ENCODE measurements at regions not wholly inside any gene's neighbourhood (a gene's known extent, or its start where the extent isn't known, plus 50 kb on each side); places are given as distances from the start of the nearest gene placed in this dataset.

GRCh38 chr6:168196881-168197635 lies 118.0 kb upstream of the FRMD1 start:
- no peak overlapping the region for H4K5ac ChIP-seq (ENCODE audit: insufficient read length, low read depth, low read length)
- no CpG with 5 or more reads among the region's 25 CpGs for WGBS (ENCODE audit: extremely low coverage, insufficient read length, low lambda C conversion rate)

More at GRCh38 chr6:168196881-168197635, 118.0 kb upstream of the FRMD1 start:
- H3K27ac ChIP-seq (ENCODE audit: insufficient read length, low read depth, low read length): no peak overlapping the region
- H3K23ac ChIP-seq (ENCODE audit: insufficient read length, low read depth, low read length): no peak overlapping the region
- H3K4ac ChIP-seq (ENCODE audit: low read depth, low read length): no peak overlapping the region
- TF ChIP-seq, protein P1, sequence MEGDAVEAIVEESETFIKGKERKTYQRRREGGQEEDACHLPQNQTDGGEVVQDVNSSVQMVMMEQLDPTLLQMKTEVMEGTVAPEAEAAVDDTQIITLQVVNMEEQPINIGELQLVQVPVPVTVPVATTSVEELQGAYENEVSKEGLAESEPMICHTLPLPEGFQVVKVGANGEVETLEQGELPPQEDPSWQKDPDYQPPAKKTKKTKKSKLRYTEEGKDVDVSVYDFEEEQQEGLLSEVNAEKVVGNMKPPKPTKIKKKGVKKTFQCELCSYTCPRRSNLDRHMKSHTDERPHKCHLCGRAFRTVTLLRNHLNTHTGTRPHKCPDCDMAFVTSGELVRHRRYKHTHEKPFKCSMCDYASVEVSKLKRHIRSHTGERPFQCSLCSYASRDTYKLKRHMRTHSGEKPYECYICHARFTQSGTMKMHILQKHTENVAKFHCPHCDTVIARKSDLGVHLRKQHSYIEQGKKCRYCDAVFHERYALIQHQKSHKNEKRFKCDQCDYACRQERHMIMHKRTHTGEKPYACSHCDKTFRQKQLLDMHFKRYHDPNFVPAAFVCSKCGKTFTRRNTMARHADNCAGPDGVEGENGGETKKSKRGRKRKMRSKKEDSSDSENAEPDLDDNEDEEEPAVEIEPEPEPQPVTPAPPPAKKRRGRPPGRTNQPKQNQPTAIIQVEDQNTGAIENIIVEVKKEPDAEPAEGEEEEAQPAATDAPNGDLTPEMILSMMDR (conservative IDR thresholded peaks at IDR 0.05): no peak
- no peak overlapping the region for H2BK12ac ChIP-seq (ENCODE audit: insufficient read length, low read depth, low read length)
- no peak overlapping the region for H4K8ac ChIP-seq (replicated peaks; ENCODE audit: insufficient read length, low read depth, low read length)
- H3K9ac ChIP-seq (ENCODE audit: extremely low read depth, insufficient read length, low read length): no peak overlapping the region
- no peaks in the 10 kb centered on the region for H3K79me2 ChIP-seq (ENCODE audit: insufficient read depth, low read length)
- no peak overlapping the region for H3K56ac ChIP-seq (ENCODE audit: insufficient read length, low read depth, low read length)
- no peak overlapping the region for H3K4me2 ChIP-seq (ENCODE audit: insufficient read depth, insufficient read length, low read length)
- no peak overlapping the region; a peak in 1 of 5 replicates for H3K4me3 Mint-ChIP-seq
- H3K4me1 ChIP-seq (ENCODE audit: insufficient read depth, low read length): no peaks in the 10 kb centered on the region
- H2BK5ac ChIP-seq (ENCODE audit: insufficient read length, low read length): no peak overlapping the region
- H3K27me3 ChIP-seq (ENCODE audit: insufficient read depth, low read length): no peaks in the 10 kb centered on the region
- H2BK20ac ChIP-seq (ENCODE audit: low read depth, low read length, poor library complexity, severe bottlenecking): no peak overlapping the region
- no peak overlapping the region for H2AFZ ChIP-seq (ENCODE audit: low read length)
- no peak overlapping the region for H3T11ph ChIP-seq (ENCODE audit: low read length)
- peak; percentile 20 for DNase-seq
- no peak overlapping the region for H2BK15ac ChIP-seq (ENCODE audit: low read depth, low read length)
- H3K36me3 Mint-ChIP-seq (ENCODE audit: insufficient read depth in 1 of 3, low read depth in 3 of 3): no peaks in the 10 kb centered on the region; a peak in 2 of 7 replicates
- no peak overlapping the region for H2AK5ac ChIP-seq (ENCODE audit: insufficient read length, low read length)
- no peak overlapping the region; a peak in 1 of 7 replicates for H3K27ac Mint-ChIP-seq
- no peak overlapping the region for H4K91ac ChIP-seq (ENCODE audit: insufficient read length, low read depth, low read length)
- no peak overlapping the region for H3K14ac ChIP-seq (ENCODE audit: insufficient read depth, low read length)
- H3K9me3 Mint-ChIP-seq: no peaks in the 10 kb centered on the region
- peaks cover 2% of the 10 kb centered on the region for H3K23me2 ChIP-seq (ENCODE audit: insufficient read length, low read depth, low read length, poor library complexity, severe bottlenecking)
- no peaks in the 10 kb centered on the region for H3K79me1 ChIP-seq (ENCODE audit: insufficient read depth, low read depth, low read length, poor library complexity, severe bottlenecking)
- no peak overlapping the region for H2BK120ac ChIP-seq (ENCODE audit: low read depth, low read length, poor library complexity, severe bottlenecking)
- H3K27me3 Mint-ChIP-seq (ENCODE audit: low read depth): peaks cover 14% of the 10 kb centered on the region
- no peaks in the 10 kb centered on the region for H3K9me3 ChIP-seq (ENCODE audit: control insufficient read depth, low read depth, low read length)
- H3K4me1 Mint-ChIP-seq: peaks cover 19 to 28% of the 10 kb centered on the region in 2 experiments
- no peak overlapping the region for H3K18ac ChIP-seq (ENCODE audit: insufficient read length, low read depth, low read length)
- no peaks in the 10 kb centered on the region for H4K20me1 ChIP-seq (ENCODE audit: control insufficient read depth, insufficient read depth, insufficient read length)
